Stimulated activated effector memory CD8-positive, alpha-beta T cell treated with anti-CD3 and anti-CD28 coated beads, Interleukin-12 subunit alpha, Interleukin-12 subunit beta, amount 100 ng/mL, for 72 hours (primary cell): ENCODE measurements at regions not wholly inside any gene's neighbourhood (a gene's known extent, or its start where the extent isn't known, plus 50 kb on each side); places are given as distances from the start of the nearest gene placed in this dataset.

Experiments
- ATAC-seq: fragments of 150-1000 bp; cut with Tn5 transposase; 2 replicates; pipeline ENCODE4 v1.10.0; 2021
- DNase-seq, 2 donors: peaks; one replicate each; pipeline ENCODE4 v3.0.0; 2021 to 2022; ENCODE audit warnings: low spot score in 2 of 2
- H3K27ac Mint-ChIP-seq: one replicate; pipeline ENCODE4 v1.8.0; 2022; ENCODE audit warnings: mild to moderate bottlenecking, mixed read lengths
- H3K36me3 Mint-ChIP-seq: one replicate; pipeline ENCODE4 v1.8.0; 2022; ENCODE audit warnings: mild to moderate bottlenecking, mixed read lengths
- H3K4me1 Mint-ChIP-seq: one replicate; pipeline ENCODE4 v1.8.0; 2022; ENCODE audit warnings: mixed read lengths
- H3K4me3 Mint-ChIP-seq: one replicate; pipeline ENCODE4 v1.8.0; 2022; ENCODE audit warnings: mild to moderate bottlenecking, mixed read lengths
- H3K9me3 Mint-ChIP-seq: one replicate; pipeline ENCODE4 v1.8.0; 2022; ENCODE audit warnings: mixed read lengths

GRCh38 chr11:80814813-80815212 is 1374.0 kb upstream of the TENM4 start:
- no peak for ATAC-seq
- Mint-ChIP-seq H3K27ac (no peak overlapping the region), H3K9me3 (peaks cover 26% of the 10 kb centered on the region), H3K36me3 (no peaks in the 10 kb centered on the region), H3K4me1 (no peaks in the 10 kb centered on the region), H3K4me3 (no peak overlapping the region)
- DNase-seq, result no peak

- no peaks in the 10 kb centered on the region for H3K4me1 Mint-ChIP-seq
- H3K27ac Mint-ChIP-seq, result no peak overlapping the region
- no peak overlapping the region for H3K4me3 Mint-ChIP-seq
- H3K9me3 Mint-ChIP-seq, result peaks cover 14% of the 10 kb centered on the region
- DNase-seq (no peak), ATAC-seq (no peak)
- no peaks in the 10 kb centered on the region for H3K36me3 Mint-ChIP-seq
Observed at GRCh38 chr11:80810695-80811094, 1369.9 kb upstream of the TENM4 start.

DNA sequence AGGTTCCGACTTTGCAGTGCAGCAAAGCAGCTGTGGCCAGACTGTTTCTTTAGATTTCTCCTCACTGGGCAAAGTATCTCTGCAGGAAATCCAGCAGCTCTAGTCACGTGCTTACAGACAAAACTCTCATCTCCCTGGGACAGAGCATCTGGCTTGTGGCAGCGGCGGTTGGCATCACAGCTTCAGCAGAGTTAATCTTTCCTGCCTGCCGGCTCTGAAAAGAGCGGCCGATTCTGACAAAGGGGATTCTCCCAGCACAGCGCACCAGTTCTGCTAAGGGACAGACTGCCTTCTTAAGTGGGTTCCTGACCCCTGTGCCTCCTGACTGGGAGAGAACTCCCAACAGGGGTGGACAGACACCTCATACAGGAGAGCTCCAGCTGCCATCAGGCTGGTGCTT is 1357.3 kb upstream of the TENM4 start:
- Mint-ChIP-seq H3K4me1 (no peaks in the 10 kb centered on the region), H3K9me3 (peaks cover 23% of the 10 kb centered on the region), H3K36me3 (no peaks in the 10 kb centered on the region)

GRCh38 chr11:80783561-80783960 is 1342.7 kb upstream of the TENM4 start:
- Mint-ChIP-seq H3K36me3 (no peaks in the 10 kb centered on the region), H3K4me1 (no peaks in the 10 kb centered on the region), H3K4me3 (no peak overlapping the region), H3K27ac (no peak overlapping the region), H3K9me3 (peaks cover 16% of the 10 kb centered on the region)
- no peak for DNase-seq
- ATAC-seq, result no peak

More for the DNA sequence above, 1357.3 kb upstream of the TENM4 start:
- H3K27ac Mint-ChIP-seq, result no peak overlapping the region
- DNase-seq, result no peak
- ATAC-seq, result no peak
- H3K4me3 Mint-ChIP-seq, result no peak overlapping the region

GRCh38 chr11:80782135-80782885 is 1341.5 kb upstream of the TENM4 start:
- H3K4me1 Mint-ChIP-seq, result no peaks in the 10 kb centered on the region
- H3K9me3 Mint-ChIP-seq, result peaks cover 16% of the 10 kb centered on the region
- no peaks in the 10 kb centered on the region for H3K36me3 Mint-ChIP-seq
- ATAC-seq (no peak), DNase-seq (no peak)
- H3K27ac Mint-ChIP-seq, result no peak overlapping the region
- H3K4me3 Mint-ChIP-seq, result no peak overlapping the region

GRCh38 chr11:80779905-80780605 is 1339.2 kb upstream of the TENM4 start:
- Mint-ChIP-seq H3K27ac (no peak overlapping the region), H3K9me3 (peaks cover 15% of the 10 kb centered on the region), H3K4me3 (no peak overlapping the region), H3K36me3 (no peaks in the 10 kb centered on the region), H3K4me1 (no peaks in the 10 kb centered on the region)
- DNase-seq (no peak), ATAC-seq (no peak)

DNA sequence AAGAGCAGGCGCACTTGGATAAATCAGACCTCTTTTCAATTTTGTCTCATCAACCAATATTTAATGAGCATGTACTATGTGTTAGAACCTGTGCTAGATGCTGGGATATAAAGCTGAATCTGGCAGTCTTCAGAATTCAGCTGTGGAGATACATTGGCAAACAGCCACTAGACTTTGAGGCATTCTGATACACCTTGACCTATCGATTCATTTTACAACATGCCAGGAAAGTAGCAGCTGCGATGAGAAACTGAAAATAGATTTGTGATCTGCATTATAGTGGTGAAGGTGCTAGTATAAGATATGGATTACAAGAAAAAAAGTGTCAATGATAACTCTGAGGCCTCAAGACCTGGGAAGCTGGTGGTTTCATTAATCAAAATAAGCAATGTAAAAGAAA is 1338.1 kb upstream of the TENM4 start:
- H3K4me3 Mint-ChIP-seq, result no peak overlapping the region
- H3K27ac Mint-ChIP-seq, result no peak overlapping the region
- peaks cover 15% of the 10 kb centered on the region for H3K9me3 Mint-ChIP-seq

DNA sequence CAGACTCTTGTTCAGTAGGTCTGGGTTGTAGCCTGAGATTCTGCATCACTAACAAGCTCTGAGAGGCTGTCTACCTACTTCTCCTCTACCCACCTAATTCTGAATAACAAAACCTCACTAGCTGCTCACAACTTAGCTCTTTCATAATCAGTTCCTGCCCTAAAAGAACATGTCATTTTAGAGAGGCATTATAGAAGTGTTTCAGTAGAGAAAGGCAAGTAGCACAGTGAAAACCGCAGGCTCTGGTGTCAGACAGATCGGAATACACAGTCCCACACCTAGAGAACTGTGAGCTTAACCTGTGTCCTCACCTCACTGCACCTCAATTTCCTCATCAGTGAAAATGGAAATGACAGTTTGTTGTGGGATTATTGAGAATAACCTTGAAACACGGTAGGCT is 1337.6 kb upstream of the TENM4 start:
- no peak overlapping the region for H3K4me3 Mint-ChIP-seq
- no peak overlapping the region for H3K27ac Mint-ChIP-seq
- DNase-seq, result no peak
- ATAC-seq, result no peak
- no peaks in the 10 kb centered on the region for H3K36me3 Mint-ChIP-seq
- no peaks in the 10 kb centered on the region for H3K4me1 Mint-ChIP-seq
- peaks cover 12% of the 10 kb centered on the region for H3K9me3 Mint-ChIP-seq

More for the DNA sequence above, 1338.1 kb upstream of the TENM4 start:
- no peak for DNase-seq
- ATAC-seq, result no peak
- Mint-ChIP-seq H3K4me1 (no peaks in the 10 kb centered on the region), H3K36me3 (no peaks in the 10 kb centered on the region)

- no peak for DNase-seq
- H3K4me1 Mint-ChIP-seq, result no peaks in the 10 kb centered on the region
- no peaks in the 10 kb centered on the region for H3K36me3 Mint-ChIP-seq
- no peak for ATAC-seq
- H3K4me3 Mint-ChIP-seq, result no peak overlapping the region
- H3K27ac Mint-ChIP-seq, result no peak overlapping the region
- H3K9me3 Mint-ChIP-seq, result peaks cover 19% of the 10 kb centered on the region
Observed at GRCh38 chr11:80773919-80774318, 1333.1 kb upstream of the TENM4 start.

DNA sequence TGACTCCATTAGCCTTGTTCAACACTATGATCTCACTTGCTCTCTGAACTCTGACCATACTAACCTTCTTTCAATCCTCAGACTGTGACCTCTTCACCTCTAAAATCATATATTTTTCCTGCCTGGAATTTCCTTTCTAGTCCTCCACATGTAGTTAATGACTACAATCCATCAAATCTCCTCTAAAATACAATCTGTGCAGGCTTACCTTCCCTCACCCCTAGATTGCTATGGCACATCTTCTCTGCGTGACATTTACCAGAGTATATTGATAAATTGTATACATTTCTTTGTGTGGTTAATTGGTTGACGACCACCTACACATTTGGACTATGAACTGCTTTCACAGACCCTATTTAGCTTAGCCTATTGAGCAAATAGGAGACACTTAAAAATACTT is 1330.2 kb upstream of the TENM4 start:
- H3K4me1 Mint-ChIP-seq, result no peaks in the 10 kb centered on the region
- ATAC-seq (no peak), DNase-seq (no peak)
- no peaks in the 10 kb centered on the region for H3K36me3 Mint-ChIP-seq
- no peak overlapping the region for H3K27ac Mint-ChIP-seq
- H3K9me3 Mint-ChIP-seq, result peaks cover 23% of the 10 kb centered on the region
- no peak overlapping the region for H3K4me3 Mint-ChIP-seq

- Mint-ChIP-seq H3K27ac (no peak overlapping the region), H3K4me3 (no peak overlapping the region), H3K36me3 (no peaks in the 10 kb centered on the region), H3K9me3 (peaks cover 21% of the 10 kb centered on the region), H3K4me1 (no peaks in the 10 kb centered on the region)
- ATAC-seq (no peak), DNase-seq (no peak)
Observed at GRCh38 chr11:80758787-80759186, 1318.0 kb upstream of the TENM4 start.

- H3K27ac Mint-ChIP-seq, result no peak overlapping the region
- no peak overlapping the region for H3K4me3 Mint-ChIP-seq
- no peaks in the 10 kb centered on the region for H3K36me3 Mint-ChIP-seq
- ATAC-seq (no peak), DNase-seq (no peak)
- no peaks in the 10 kb centered on the region for H3K4me1 Mint-ChIP-seq
- H3K9me3 Mint-ChIP-seq, result peaks cover 6% of the 10 kb centered on the region
Observed at GRCh38 chr11:80748207-80748925, 1307.5 kb upstream of the TENM4 start.

GRCh38 chr11:80746300-80746699 is 1305.5 kb upstream of the TENM4 start:
- Mint-ChIP-seq H3K27ac (no peak overlapping the region), H3K9me3 (peaks cover 12% of the 10 kb centered on the region), H3K36me3 (no peaks in the 10 kb centered on the region), H3K4me3 (no peak overlapping the region), H3K4me1 (no peaks in the 10 kb centered on the region)
- DNase-seq (no peak), ATAC-seq (no peak)

- Mint-ChIP-seq H3K4me1 (no peaks in the 10 kb centered on the region), H3K4me3 (no peak overlapping the region), H3K36me3 (no peaks in the 10 kb centered on the region), H3K27ac (no peak overlapping the region), H3K9me3 (peaks cover 12% of the 10 kb centered on the region)
- no peak for DNase-seq
- ATAC-seq, result no peak
Observed at GRCh38 chr11:80745416-80745815, 1304.6 kb upstream of the TENM4 start.

DNA sequence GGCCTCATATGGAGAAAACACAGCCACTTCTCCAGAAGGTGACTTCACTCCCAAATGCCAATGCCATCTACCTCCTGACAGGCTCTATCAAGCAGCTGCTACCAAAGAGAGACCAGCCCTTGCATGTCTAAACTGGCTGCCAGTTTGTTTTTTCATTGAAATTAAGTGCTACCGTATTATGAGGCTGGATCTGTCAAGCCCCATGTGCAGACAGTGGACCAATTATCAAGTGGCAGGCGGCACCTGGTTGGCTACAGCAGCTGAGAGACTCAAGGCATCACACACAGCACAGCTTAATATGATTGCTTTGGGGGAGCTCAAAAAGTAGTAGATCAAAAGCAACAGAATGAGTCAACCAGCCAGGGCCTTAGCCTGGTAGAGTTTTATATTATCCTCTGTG is 1293.0 kb upstream of the TENM4 start:
- H3K9me3 Mint-ChIP-seq, result peaks cover 20% of the 10 kb centered on the region
- H3K36me3 Mint-ChIP-seq, result no peaks in the 10 kb centered on the region
- no peaks in the 10 kb centered on the region for H3K4me1 Mint-ChIP-seq
- DNase-seq, result no peak
- no peak overlapping the region for H3K4me3 Mint-ChIP-seq
- no peak for ATAC-seq
- H3K27ac Mint-ChIP-seq, result no peak overlapping the region

DNA sequence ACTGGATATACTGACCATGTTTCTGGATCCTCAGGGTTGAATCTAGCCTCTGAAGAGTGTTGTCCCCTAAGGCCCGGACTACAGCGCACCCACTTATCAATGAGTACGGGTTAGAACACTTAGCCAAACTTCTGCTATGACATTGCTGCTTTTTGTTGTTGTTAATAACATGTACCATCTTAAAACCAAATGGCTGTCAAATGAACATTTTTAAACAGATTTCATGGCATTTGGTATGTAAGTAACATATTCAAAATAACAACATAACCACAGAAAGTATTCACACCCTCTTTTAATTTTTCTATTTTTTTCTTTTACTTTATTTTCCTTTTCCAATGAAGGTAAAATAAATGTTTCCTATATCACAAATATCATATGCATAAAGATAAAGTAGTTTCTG is 1292.5 kb upstream of the TENM4 start:
- DNase-seq (no peak), ATAC-seq (no peak)
- Mint-ChIP-seq H3K4me3 (no peak overlapping the region), H3K36me3 (no peaks in the 10 kb centered on the region), H3K9me3 (peaks cover 19% of the 10 kb centered on the region), H3K4me1 (no peaks in the 10 kb centered on the region), H3K27ac (no peak overlapping the region)
